ENCODE measurements at regions not wholly inside any gene's neighbourhood (a gene's known extent, or its start where the extent isn't known, plus 50 kb on each side); places are given as distances from the start of the nearest gene placed in this dataset.

- Histone ChIP-seq H3K4me2 (no peak overlapping the region), H3K9me2 (ENCODE audit: insufficient read depth) (no peaks in the 10 kb centered on the region), H3K79me2 (replicated peaks; ENCODE audit: insufficient read depth) (no peaks in the 10 kb centered on the region), H3K27ac (ENCODE audit: low read depth) (no peak overlapping the region), H3K27me3 (ENCODE audit: insufficient read depth) (no peaks in the 10 kb centered on the region), H3K36me3 (ENCODE audit: insufficient read depth) (no peaks in the 10 kb centered on the region), H3F3A (replicated peaks; ENCODE audit: low read depth) (no peaks in the 10 kb centered on the region), H4K20me1 (replicated peaks; ENCODE audit: insufficient read depth) (no peaks in the 10 kb centered on the region), H2AFZ (peak overlapping the region; percentile 64; the same call in 1 of the 2 replicates), H3K4me1 (ENCODE audit: insufficient read depth) (no peaks in the 10 kb centered on the region), H3K4me3 (no peak overlapping the region)
- Mint-ChIP-seq H3K36me3 (ENCODE audit: low read depth) (no peaks in the 10 kb centered on the region), H3K4me1 (no peaks in the 10 kb centered on the region), H3K9me3 (no peaks in the 10 kb centered on the region; the same call in 2 of the 3 replicates), H3K27ac (no peak overlapping the region; the same call in 1 of the 2 replicates), H3K4me3 (no peak overlapping the region), H3K27me3 (ENCODE audit: insufficient read depth, low read depth, poor library complexity) (peaks cover 2% of the 10 kb centered on the region)
- DNase-seq (ENCODE audit: low spot score) (no peak), ATAC-seq (no peak)
- TF ChIP-seq NANOG (IDR thresholded peaks at IDR 0.05; ENCODE audit: borderline replicate concordance) = no peak
- no peak for TF ChIP-seq ZNF114 (CRISPR knock-in tag; IDR thresholded peaks at IDR 0.05)
- no peak for TF ChIP-seq CTCF (conservative IDR thresholded peaks at IDR 0.05; ENCODE audit: low read depth in 2 of 2)
- no peak for TF ChIP-seq CREB1 (CRISPR knock-in tag; IDR thresholded peaks at IDR 0.05; ENCODE audit: low read depth)
- TF ChIP-seq EZH2 (IDR thresholded peaks at IDR 0.05; ENCODE audit: low read depth, unreplicated experiment) = no peak
- no peak for TF ChIP-seq REST (IDR thresholded peaks at IDR 0.05; ENCODE audit: unreplicated experiment)
- TF ChIP-seq ZNF331 (CRISPR knock-in tag; IDR thresholded peaks at IDR 0.05; ENCODE audit: low read depth) = no peak
- no peak for TF ChIP-seq JUNB (IDR thresholded peaks at IDR 0.05; ENCODE audit: unreplicated experiment)
- TF ChIP-seq POLR2AphosphoS5 (IDR thresholded peaks at IDR 0.05; ENCODE audit: low read depth) = no peak
- TF ChIP-seq STAT1 (IDR thresholded peaks at IDR 0.05; ENCODE audit: unreplicated experiment) = no peak
- TF ChIP-seq EZH2phosphoT487 (IDR thresholded peaks at IDR 0.05; ENCODE audit: unreplicated experiment) = no peak
- no peak for TF ChIP-seq ETS1 (IDR thresholded peaks at IDR 0.05)
- TF ChIP-seq ZNF462 (CRISPR knock-in tag; IDR thresholded peaks at IDR 0.05) = no peak
Measured at GRCh38 chr4:13698296-13698695, 70.8 kb upstream of the BOD1L1 start.

Measured in GM23338 (cell line).